ENCODE measurements at regions not wholly inside any gene's neighbourhood (a gene's known extent, or its start where the extent isn't known, plus 50 kb on each side); places are given as distances from the start of the nearest gene placed in this dataset.

GRCh38 chr10:8830876-8831275 is 776.4 kb downstream of the GATA3 start:
- TF ChIP-seq SUZ12 (IDR thresholded peaks at IDR 0.05; ENCODE audit: extremely low read depth, insufficient read depth, insufficient read length) (no peak), ZNF274 (IDR thresholded peaks at IDR 0.05; ENCODE audit: low read depth, low read length) (no peak), YY1 (IDR thresholded peaks at IDR 0.05; ENCODE audit: insufficient read depth, insufficient read length) (no peak)
